ENCODE measurements at regions not wholly inside any gene's neighbourhood (a gene's known extent, or its start where the extent isn't known, plus 50 kb on each side); places are given as distances from the start of the nearest gene placed in this dataset.
A peak's percentile ranks its signal among the peaks of the same experiment; 100 is the strongest.
"Not testable (repeated sequence)": the region's sequence is repeated elsewhere in the genome, so short reads cannot be mapped to it uniquely, and the experiment has no call there.

- DNase-seq: no peak
- intact Hi-C loops (cut with DNase I): no loop called here
These were observed 1283.7 kb downstream of the TP53TG3F start for GRCh38 chr16:34743115-34743514.

- no peak for DNase-seq
- intact Hi-C loops (cut with DNase I): no loop called here
These were observed 1299.4 kb downstream of the TP53TG3F start for GRCh38 chr16:34758835-34759234.

- DNase-seq; intact Hi-C loops (cut with DNase I): not testable (repeated sequence)
These were observed 1332.4 kb downstream of the TP53TG3F start for GRCh38 chr16:34791835-34792234.

GRCh38 chr16:34801875-34802274, 1342.5 kb downstream of the TP53TG3F start:
- intact Hi-C loops (cut with DNase I): no loop called here
- peak in 1 of 42 donors; percentile 25 for DNase-seq

- DNase-seq: no peak
These were observed 1343.0 kb downstream of the TP53TG3F start for GRCh38 chr16:34802396-34802795.

GRCh38 chr16:34802848-34803599, 1343.6 kb downstream of the TP53TG3F start:
- peak in 1 of 42 donors; percentile 18 for DNase-seq
- intact Hi-C loops (cut with DNase I): no loop called here

More at GRCh38 chr16:34802396-34802795, 1343.0 kb downstream of the TP53TG3F start:
- intact Hi-C loops (cut with DNase I): no loop called here

- intact Hi-C loops (cut with DNase I): no loop called here
- peak in 1 of 42 donors; percentile 3 for DNase-seq
These were observed 1344.4 kb downstream of the TP53TG3F start for GRCh38 chr16:34803683-34804416.

GRCh38 chr16:34806992-34807644, 1347.7 kb downstream of the TP53TG3F start:
- intact Hi-C loops (cut with DNase I): not testable (repeated sequence)

GRCh38 chr16:34807844-34808243, 1348.4 kb downstream of the TP53TG3F start:
- DNase-seq; intact Hi-C loops (cut with DNase I): not testable (repeated sequence)

More at GRCh38 chr16:34806992-34807644, 1347.7 kb downstream of the TP53TG3F start:
- not testable (repeated sequence) for DNase-seq

GRCh38 chr16:34808530-34808929, 1349.1 kb downstream of the TP53TG3F start:
- intact Hi-C loops (cut with DNase I); DNase-seq: not testable (repeated sequence)
